ENCODE measurements at regions not wholly inside any gene's neighbourhood (a gene's known extent, or its start where the extent isn't known, plus 50 kb on each side); places are given as distances from the start of the nearest gene placed in this dataset.

- Histone ChIP-seq H2AFZ (ENCODE audit: low read depth, low read length) (no peak overlapping the region), H4K20me1 (ENCODE audit: insufficient read depth) (no peaks in the 10 kb centered on the region), H3K27me3 (ENCODE audit: insufficient read depth, low read depth, low read length) (no peaks in the 10 kb centered on the region), H3K4me2 (ENCODE audit: low read length) (no peak overlapping the region), H3F3A (ENCODE audit: insufficient read depth, low read length, poor library complexity, severe bottlenecking) (no peaks in the 10 kb centered on the region), H3K27ac (ENCODE audit: low read length) (no peak overlapping the region), H3K36me3 (ENCODE audit: insufficient read depth, low read length) (no peaks in the 10 kb centered on the region), H3K79me2 (replicated peaks; ENCODE audit: insufficient read depth, low read length) (no peaks in the 10 kb centered on the region), H3K9me3 (ENCODE audit: low read length) (no peaks in the 10 kb centered on the region), H3K9ac (ENCODE audit: low read length) (no peak overlapping the region), H3K4me3 (ENCODE audit: low read length) (no peak overlapping the region), H3K9me2 (ENCODE audit: insufficient read depth, low read length) (no peaks in the 10 kb centered on the region)
- TF ChIP-seq TAF1 (IDR thresholded peaks at IDR 0.05; ENCODE audit: low read depth), result no peak
- no peak for TF ChIP-seq SMC3 (conservative IDR thresholded peaks at IDR 0.05; ENCODE audit: poor library complexity)
- TF ChIP-seq RAD21 (conservative IDR thresholded peaks at IDR 0.05), result no peak
- no peak for TF ChIP-seq CTCF (IDR thresholded peaks at IDR 0.05; ENCODE audit: poor library complexity, severe bottlenecking)
- TF ChIP-seq MXI1 (conservative IDR thresholded peaks at IDR 0.05; ENCODE audit: poor library complexity, severe bottlenecking), result no peak
- TF ChIP-seq REST (IDR thresholded peaks at IDR 0.05; ENCODE audit: borderline replicate concordance), result no peak
- TF ChIP-seq POLR2AphosphoS5 (IDR thresholded peaks at IDR 0.05), result no peak
- no peak for TF ChIP-seq EZH2 (IDR thresholded peaks at IDR 0.05; ENCODE audit: borderline replicate concordance, insufficient read depth, low read length, poor library complexity, severe bottlenecking)
Observed at GRCh38 chr2:182618672-182619079, 97.4 kb upstream of the DNAJC10 start.

GRCh38 chr2:182619276-182619675 lies 96.8 kb upstream of the DNAJC10 start:
- Histone ChIP-seq H3K4me3 (ENCODE audit: low read length) (no peak overlapping the region), H3K27ac (ENCODE audit: low read length) (no peak overlapping the region), H3K4me2 (ENCODE audit: low read length) (no peak overlapping the region), H3K9me3 (ENCODE audit: low read length) (no peaks in the 10 kb centered on the region), H3K9ac (ENCODE audit: low read length) (no peak overlapping the region), H3K9me2 (ENCODE audit: insufficient read depth, low read length) (no peaks in the 10 kb centered on the region), H4K20me1 (ENCODE audit: insufficient read depth) (no peaks in the 10 kb centered on the region), H3K79me2 (replicated peaks; ENCODE audit: insufficient read depth, low read length) (no peaks in the 10 kb centered on the region), H3F3A (ENCODE audit: insufficient read depth, low read length, poor library complexity, severe bottlenecking) (no peaks in the 10 kb centered on the region), H2AFZ (ENCODE audit: low read depth, low read length) (no peak overlapping the region), H3K27me3 (ENCODE audit: insufficient read depth, low read depth, low read length) (no peaks in the 10 kb centered on the region), H3K36me3 (ENCODE audit: insufficient read depth, low read length) (no peaks in the 10 kb centered on the region)
- TF ChIP-seq SMC3 (conservative IDR thresholded peaks at IDR 0.05; ENCODE audit: poor library complexity) (no peak), EP300 (conservative IDR thresholded peaks at IDR 0.05; ENCODE audit: poor library complexity, severe bottlenecking) (no peak), EZH2 (IDR thresholded peaks at IDR 0.05; ENCODE audit: borderline replicate concordance, insufficient read depth, low read length, poor library complexity, severe bottlenecking) (no peak), REST (IDR thresholded peaks at IDR 0.05; ENCODE audit: borderline replicate concordance) (no peak), MXI1 (conservative IDR thresholded peaks at IDR 0.05; ENCODE audit: poor library complexity, severe bottlenecking) (no peak), TAF1 (IDR thresholded peaks at IDR 0.05; ENCODE audit: low read depth) (no peak), POLR2AphosphoS5 (IDR thresholded peaks at IDR 0.05) (no peak), RAD21 (conservative IDR thresholded peaks at IDR 0.05) (no peak), CTCF (IDR thresholded peaks at IDR 0.05; ENCODE audit: poor library complexity, severe bottlenecking) (no peak)

Measured in neural cell (in vitro differentiated cells).